Keratinocyte (primary cell): ENCODE measurements at regions not wholly inside any gene's neighbourhood (a gene's known extent, or its start where the extent isn't known, plus 50 kb on each side); places are given as distances from the start of the nearest gene placed in this dataset.

Experiments used
- DNase-seq: peaks from one replicate; pipeline ENCODE4 v3.0.0-alpha.2; 2011; ENCODE audit warnings: low read depth, missing footprints, low spot score
- FAIRE-seq: peaks from 2 replicates; lab custom pipeline; 2011; peaks lifted over from hg19 to GRCh38; lab: Jason Lieb, UNC
- H2AFZ ChIP-seq: 2 replicates; pipeline ENCODE4 v1.6.0; 2012; ENCODE audit warnings: low read length, control low read depth, inconsistent platforms; ENCODE audit not compliant: control insufficient read depth
- H3K27ac ChIP-seq: 2 replicates; pipeline ENCODE4 v1.5.1; 2011; ENCODE audit warnings: low read length; ENCODE audit not compliant: control insufficient read depth, insufficient read depth
- H3K27me3 ChIP-seq: 3 replicates; pipeline ENCODE4 v1.6.0; 2011; ENCODE audit warnings: low read length; ENCODE audit not compliant: control insufficient read depth, insufficient read depth; ENCODE audit errors: extremely low read depth
- H3K36me3 ChIP-seq, 2 experiments: 2 replicates in 1 of 2; 3 replicates in 1 of 2; pipeline ENCODE4 v1.5.1; 2011; ENCODE audit warnings: low read length in 2 of 2, mild to moderate bottlenecking in 1 of 2; ENCODE audit not compliant: control insufficient read depth in 2 of 2, insufficient read depth in 2 of 2; ENCODE audit errors: extremely low read depth in 1 of 2
- H3K4me1 ChIP-seq: 3 replicates; pipeline ENCODE4 v1.5.1; 2011; ENCODE audit warnings: low read length; ENCODE audit not compliant: control insufficient read depth, insufficient read depth; ENCODE audit errors: extremely low read depth
- H3K4me2 ChIP-seq: 3 replicates; pipeline ENCODE4 v1.6.0; 2011; ENCODE audit warnings: low read depth, low read length; ENCODE audit not compliant: control insufficient read depth, insufficient read depth; ENCODE audit errors: extremely low read depth
- H3K4me3 ChIP-seq, 3 experiments: fragments of 200-600 bp in 1 of 3; sonication (generic) in 1 of 3; 2 replicates in 2 of 3; 3 replicates in 1 of 3; pipeline ENCODE4 v1.5.1; 2011 to 2016; ENCODE audit warnings: low read length in 3 of 3, mild to moderate bottlenecking in 3 of 3, control low read depth in 2 of 3, inconsistent platforms in 1 of 3, low read depth in 1 of 3, mixed read lengths in 1 of 3, mixed run types in 1 of 3, moderate library complexity in 1 of 3; ENCODE audit not compliant: control insufficient read depth in 2 of 3, insufficient read depth in 2 of 3; ENCODE audit errors: extremely low read depth in 1 of 3
- H3K79me2 ChIP-seq: 2 replicates; pipeline ENCODE4 v1.6.0; 2012; ENCODE audit warnings: low read length; ENCODE audit not compliant: control insufficient read depth, insufficient read depth
- H3K9ac ChIP-seq: 3 replicates; pipeline ENCODE4 v1.6.0; 2011; ENCODE audit warnings: low read length; ENCODE audit not compliant: control insufficient read depth, insufficient read depth; ENCODE audit errors: extremely low read depth
- H3K9me1 ChIP-seq: 3 replicates; pipeline ENCODE4 v1.6.0; 2011; ENCODE audit warnings: low read length; ENCODE audit not compliant: control insufficient read depth, insufficient read depth; ENCODE audit errors: extremely low read depth
- H3K9me3 ChIP-seq: 2 replicates; pipeline ENCODE4 v1.5.1; 2012; ENCODE audit warnings: low read depth, low read length; ENCODE audit not compliant: control insufficient read depth
- H4K20me1 ChIP-seq: 3 replicates; pipeline ENCODE4 v1.6.0; 2011; ENCODE audit warnings: low read length; ENCODE audit not compliant: control insufficient read depth, insufficient read depth; ENCODE audit errors: extremely low read depth
- EZH2 ChIP-seq: IDR thresholded peaks from one replicate; pipeline ENCODE4 v1.6.1; 2012; ENCODE audit warnings: inconsistent platforms, mild to moderate bottlenecking, low read length, moderate library complexity
- dilution Hi-C: fragments of 300-500 bp; cut with MboI; formaldehyde crosslinking; loops from one replicate; pipeline ENCODE4 v1.7.0; 2020; ENCODE audit warnings: low sequenced_read_pairs; ENCODE audit not compliant: extremely low pct_ligation_motif_present
- TF ChIP-seq, protein P1 (sequence below), 3 experiments: IDR thresholded peaks in 1 of 3; conservative IDR thresholded peaks in 1 of 3; optimal IDR thresholded peaks in 1 of 3; 2 replicates in 2 of 3; 3 replicates in 1 of 3; pipeline versions ENCODE3 to v1.5.1; 2011; ENCODE audit warnings: low read length in 3 of 3, mild to moderate bottlenecking in 3 of 3, moderate library complexity in 2 of 3, control low read depth in 1 of 3, inconsistent platforms in 1 of 3; ENCODE audit not compliant: insufficient read depth in 2 of 3; ENCODE audit errors: extremely low read depth in 1 of 3

DNA sequence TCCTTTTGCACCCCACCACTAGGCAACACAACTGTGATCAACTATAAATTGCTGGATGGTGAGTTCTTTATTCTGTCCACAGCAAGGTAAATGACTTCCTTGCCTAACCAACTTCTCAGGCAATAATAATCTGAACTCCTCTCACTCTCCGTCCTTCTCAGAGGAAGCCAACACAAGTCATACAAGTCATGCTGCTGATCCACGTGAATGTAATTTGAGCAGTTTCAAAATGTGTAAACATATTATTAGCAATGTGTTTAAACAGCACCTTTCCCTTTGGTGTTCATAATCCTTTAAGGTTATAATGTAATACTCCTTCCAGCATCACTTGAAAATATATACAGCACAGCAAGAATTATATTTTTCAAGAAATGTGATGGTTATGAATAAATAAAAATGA lies 127.9 kb downstream of the QRSL1 start:
- TF ChIP-seq, protein P1, sequence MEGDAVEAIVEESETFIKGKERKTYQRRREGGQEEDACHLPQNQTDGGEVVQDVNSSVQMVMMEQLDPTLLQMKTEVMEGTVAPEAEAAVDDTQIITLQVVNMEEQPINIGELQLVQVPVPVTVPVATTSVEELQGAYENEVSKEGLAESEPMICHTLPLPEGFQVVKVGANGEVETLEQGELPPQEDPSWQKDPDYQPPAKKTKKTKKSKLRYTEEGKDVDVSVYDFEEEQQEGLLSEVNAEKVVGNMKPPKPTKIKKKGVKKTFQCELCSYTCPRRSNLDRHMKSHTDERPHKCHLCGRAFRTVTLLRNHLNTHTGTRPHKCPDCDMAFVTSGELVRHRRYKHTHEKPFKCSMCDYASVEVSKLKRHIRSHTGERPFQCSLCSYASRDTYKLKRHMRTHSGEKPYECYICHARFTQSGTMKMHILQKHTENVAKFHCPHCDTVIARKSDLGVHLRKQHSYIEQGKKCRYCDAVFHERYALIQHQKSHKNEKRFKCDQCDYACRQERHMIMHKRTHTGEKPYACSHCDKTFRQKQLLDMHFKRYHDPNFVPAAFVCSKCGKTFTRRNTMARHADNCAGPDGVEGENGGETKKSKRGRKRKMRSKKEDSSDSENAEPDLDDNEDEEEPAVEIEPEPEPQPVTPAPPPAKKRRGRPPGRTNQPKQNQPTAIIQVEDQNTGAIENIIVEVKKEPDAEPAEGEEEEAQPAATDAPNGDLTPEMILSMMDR (optimal IDR thresholded peaks at IDR 0.05 in 1 of 3, IDR thresholded peaks at IDR 0.05 in 1 of 3, conservative IDR thresholded peaks at IDR 0.05 in 1 of 3; ENCODE audit: extremely low read depth in 1 of 3, insufficient read depth in 2 of 3, low read length in 3 of 3), result no peak
- TF ChIP-seq EZH2, result no peak
- Histone ChIP-seq H4K20me1 (no peaks in the 10 kb centered on the region), H3K27ac (no peak overlapping the region), H3K4me2 (no peak overlapping the region), H3K79me2 (no peaks in the 10 kb centered on the region), H3K9ac (no peak overlapping the region), H3K4me3 (no peak overlapping the region), H3K9me1 (no peaks in the 10 kb centered on the region), H3K4me1 (no peaks in the 10 kb centered on the region), H3K27me3 (no peaks in the 10 kb centered on the region), H3K9me3 (no peaks in the 10 kb centered on the region), H2AFZ (no peak overlapping the region), H3K36me3 (no peaks in the 10 kb centered on the region)
- FAIRE-seq (no peak), DNase-seq (no peak)
- dilution Hi-C loops, result no loop called here

DNA sequence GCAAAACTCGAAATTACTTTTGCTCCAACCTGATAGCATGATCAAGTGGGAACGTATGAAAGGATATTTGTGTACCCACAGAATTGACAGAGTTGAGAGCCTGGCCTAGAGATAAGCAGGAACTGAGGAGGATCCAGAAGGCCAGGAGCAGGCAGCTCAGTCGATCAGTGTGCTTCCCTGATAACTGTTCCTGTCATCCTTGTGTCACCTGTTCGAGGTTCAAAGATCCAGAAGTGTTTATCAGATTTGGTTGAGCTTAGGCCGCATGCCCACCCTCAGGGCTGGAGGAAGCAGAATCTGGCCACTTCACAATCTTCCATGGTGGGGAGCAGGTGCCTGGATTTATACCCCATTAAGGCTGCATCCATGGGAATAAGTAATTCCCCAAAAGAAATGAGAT lies 124.8 kb downstream of the QRSL1 start:
- DNase-seq (no peak), FAIRE-seq (peak; percentile 17)
- Histone ChIP-seq H4K20me1 (no peaks in the 10 kb centered on the region), H3K79me2 (no peaks in the 10 kb centered on the region), H3K27me3 (no peaks in the 10 kb centered on the region), H2AFZ (no peak overlapping the region), H3K9me3 (no peaks in the 10 kb centered on the region), H3K4me2 (no peak overlapping the region), H3K36me3 (no peaks in the 10 kb centered on the region), H3K9ac (no peak overlapping the region), H3K4me3 (no peak overlapping the region), H3K9me1 (no peaks in the 10 kb centered on the region), H3K27ac (no peak overlapping the region), H3K4me1 (peaks cover 30% of the 10 kb centered on the region)
- dilution Hi-C loops, result no loop called here
- TF ChIP-seq, protein P1 (optimal IDR thresholded peaks at IDR 0.05 in 1 of 3, IDR thresholded peaks at IDR 0.05 in 1 of 3, conservative IDR thresholded peaks at IDR 0.05 in 1 of 3; ENCODE audit: extremely low read depth in 1 of 3, insufficient read depth in 2 of 3, low read length in 3 of 3), result no peak
- no peak for TF ChIP-seq EZH2
